K562 (cell line): ENCODE measurements at regions not wholly inside any gene's neighbourhood (a gene's known extent, or its start where the extent isn't known, plus 50 kb on each side); places are given as distances from the start of the nearest gene placed in this dataset.
A peak's percentile ranks its signal among the peaks of the same experiment; 100 is the strongest.

Experiments used
- BACH1 ChIP-seq: fragments of 200-800 bp; sonication (Bioruptor generic); IDR thresholded peaks from 2 replicates; pipeline ENCODE4 v1.6.1; 2016; ENCODE audit warnings: missing genetic modification characterization, missing compliant biosample characterization
- BCL6 ChIP-seq: fragments of 250-450 bp; sonication (Bioruptor Pico); IDR thresholded peaks from 2 replicates; pipeline ENCODE4 v1.4.0; 2020
- FOS ChIP-seq: IDR thresholded peaks from 3 replicates; pipeline ENCODE4 v1.6.1; 2011; ENCODE audit not compliant: insufficient read length; ENCODE audit errors: extremely low read depth
- FOSL1 ChIP-seq: fragments of 200-800 bp; sonication (Bioruptor generic); conservative IDR thresholded peaks from 2 replicates; pipeline ENCODE4 v1.6.1; 2016; ENCODE audit warnings: missing genetic modification characterization, missing compliant biosample characterization
- JUN ChIP-seq, 2 experiments: sonication (generic) in 1 of 2; formaldehyde crosslinking in 1 of 2; IDR thresholded peaks; 2 replicates each; pipeline versions ENCODE4 v1.6.1 to v1.8.0; 2012 to 2022; ENCODE audit warnings: borderline replicate concordance in 2 of 2, mild to moderate bottlenecking in 2 of 2, improper control_type of control experiment in 1 of 2, low read depth in 1 of 2, low read length in 1 of 2, missing genetic modification reagents in 1 of 2
- NUFIP1 ChIP-seq: fragments of 450-650 bp; IDR thresholded peaks from 2 replicates; pipeline ENCODE4 v1.6.1; 2018; ENCODE audit not compliant: partially characterized antibody
- POLR2G ChIP-seq: fragments of 200-400 bp; formaldehyde crosslinking; IDR thresholded peaks from 2 replicates; pipeline ENCODE4 v1.6.1; 2017; ENCODE audit warnings: low read depth, mild to moderate bottlenecking, antibody characterized with exemption, low read length, moderate library complexity
- RFX7 ChIP-seq: fragments of 250-450 bp; sonication (Bioruptor Pico); IDR thresholded peaks from 2 replicates; pipeline ENCODE4 v1.5.1; 2021; ENCODE audit warnings: mild to moderate bottlenecking
- SUPT5H ChIP-seq: fragments of 450-650 bp; IDR thresholded peaks from 2 replicates; pipeline ENCODE4 v1.6.1; 2016
- ZBTB7A ChIP-seq: IDR thresholded peaks from 2 replicates; pipeline ENCODE4 v1.6.1; 2011; ENCODE audit warnings: low read depth, mild to moderate bottlenecking, low read length, moderate library complexity, borderline replicate concordance; ENCODE audit not compliant: control insufficient read depth
- ZNF253 ChIP-seq: fragments of 250-450 bp; sonication (Bioruptor Pico); conservative IDR thresholded peaks from 2 replicates; pipeline ENCODE4 v1.6.1; 2021; ENCODE audit warnings: mild to moderate bottlenecking
- ZNF583 ChIP-seq: fragments of 250-450 bp; sonication (Bioruptor Pico); IDR thresholded peaks from 2 replicates; pipeline ENCODE4 v1.4.0; 2020
- ZNF696 ChIP-seq: fragments of 250-450 bp; sonication (Bioruptor Pico); conservative IDR thresholded peaks from 2 replicates; pipeline ENCODE4 v1.4.0; 2020; ENCODE audit warnings: mild to moderate bottlenecking, moderate library complexity
- ZNF717 ChIP-seq: fragments of 250-450 bp; sonication (Bioruptor Pico); IDR thresholded peaks from 2 replicates; pipeline ENCODE4 v1.5.0; 2021
- TF ChIP-seq, protein P1 (sequence below), 2 experiments: fragments of 450-650 bp in 1 of 2; IDR thresholded peaks; 2 replicates each; pipeline ENCODE4 v1.6.1; 2011 to 2017; ENCODE audit warnings: low read depth in 2 of 2, antibody characterized with exemption in 1 of 2, borderline replicate concordance in 1 of 2, low read length in 1 of 2, mild to moderate bottlenecking in 1 of 2, mixed read lengths in 1 of 2; ENCODE audit not compliant: control insufficient read depth in 1 of 2
- TF ChIP-seq, protein P2 (sequence below): sonication (generic); formaldehyde crosslinking; IDR thresholded peaks from 2 replicates; pipeline ENCODE4 v1.8.1; 2023; ENCODE audit warnings: mild to moderate bottlenecking, missing genetic modification reagents
- TF ChIP-seq, protein P3 (sequence below): sonication (generic); formaldehyde crosslinking; IDR thresholded peaks from 2 replicates; pipeline ENCODE4 v1.4.0; 2020; ENCODE audit warnings: mild to moderate bottlenecking, missing genetic modification reagents
- TF ChIP-seq, protein P4 (sequence below): sonication (generic); formaldehyde crosslinking; IDR thresholded peaks from 2 replicates; pipeline ENCODE4 v1.8.0; 2022; ENCODE audit warnings: mild to moderate bottlenecking, missing genetic modification reagents

DNA sequence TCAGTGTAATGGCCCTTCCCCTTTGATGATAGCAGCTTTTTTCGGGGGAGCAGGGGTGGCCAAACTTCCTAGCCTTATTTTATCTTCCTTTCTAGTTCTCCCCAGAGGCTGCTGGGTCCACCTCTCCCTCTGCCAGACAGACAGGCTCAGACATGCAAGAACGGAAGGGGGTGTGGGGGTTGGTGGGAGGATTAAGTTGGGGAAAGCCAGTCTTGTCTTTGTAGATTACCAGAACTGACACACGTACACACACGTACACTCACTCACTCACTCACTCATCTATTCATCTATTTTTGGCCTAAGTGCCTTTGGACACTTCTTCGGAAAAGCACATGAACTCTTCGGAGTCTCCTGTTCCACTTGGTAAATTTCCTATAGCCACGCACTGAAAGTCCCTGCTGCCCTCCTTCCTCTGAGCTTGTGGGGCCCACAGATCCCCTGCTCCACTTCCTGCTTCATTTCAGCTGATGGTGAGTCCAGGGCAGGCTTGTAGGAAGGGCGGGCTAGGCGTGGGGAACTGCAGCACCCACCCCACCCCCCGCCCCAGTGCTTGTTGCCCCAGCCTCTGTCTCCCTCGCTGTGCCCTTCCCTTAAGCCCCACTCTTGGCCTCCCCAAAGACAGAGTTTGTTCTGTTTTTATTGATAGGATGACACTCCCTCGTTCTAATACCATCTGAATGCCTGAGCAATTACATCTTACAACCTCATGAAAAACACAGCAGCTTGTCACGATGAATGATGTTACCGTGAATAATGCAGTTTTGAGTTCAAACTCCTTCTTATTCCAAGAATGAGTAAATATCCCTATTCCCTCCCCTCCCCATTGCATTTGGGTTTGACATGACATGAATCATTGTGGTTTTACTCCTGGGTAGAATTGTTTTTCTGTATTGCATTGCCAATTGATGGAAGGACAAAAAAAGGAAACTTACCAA, 60.7 kb upstream of the ATP5PO start (continued):
- TF ChIP-seq FOSL1: peak; percentile 89
- TF ChIP-seq, protein P1, sequence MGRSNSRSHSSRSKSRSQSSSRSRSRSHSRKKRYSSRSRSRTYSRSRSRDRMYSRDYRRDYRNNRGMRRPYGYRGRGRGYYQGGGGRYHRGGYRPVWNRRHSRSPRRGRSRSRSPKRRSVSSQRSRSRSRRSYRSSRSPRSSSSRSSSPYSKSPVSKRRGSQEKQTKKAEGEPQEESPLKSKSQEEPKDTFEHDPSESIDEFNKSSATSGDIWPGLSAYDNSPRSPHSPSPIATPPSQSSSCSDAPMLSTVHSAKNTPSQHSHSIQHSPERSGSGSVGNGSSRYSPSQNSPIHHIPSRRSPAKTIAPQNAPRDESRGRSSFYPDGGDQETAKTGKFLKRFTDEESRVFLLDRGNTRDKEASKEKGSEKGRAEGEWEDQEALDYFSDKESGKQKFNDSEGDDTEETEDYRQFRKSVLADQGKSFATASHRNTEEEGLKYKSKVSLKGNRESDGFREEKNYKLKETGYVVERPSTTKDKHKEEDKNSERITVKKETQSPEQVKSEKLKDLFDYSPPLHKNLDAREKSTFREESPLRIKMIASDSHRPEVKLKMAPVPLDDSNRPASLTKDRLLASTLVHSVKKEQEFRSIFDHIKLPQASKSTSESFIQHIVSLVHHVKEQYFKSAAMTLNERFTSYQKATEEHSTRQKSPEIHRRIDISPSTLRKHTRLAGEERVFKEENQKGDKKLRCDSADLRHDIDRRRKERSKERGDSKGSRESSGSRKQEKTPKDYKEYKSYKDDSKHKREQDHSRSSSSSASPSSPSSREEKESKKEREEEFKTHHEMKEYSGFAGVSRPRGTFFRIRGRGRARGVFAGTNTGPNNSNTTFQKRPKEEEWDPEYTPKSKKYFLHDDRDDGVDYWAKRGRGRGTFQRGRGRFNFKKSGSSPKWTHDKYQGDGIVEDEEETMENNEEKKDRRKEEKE (IDR thresholded peaks at IDR 0.05; ENCODE audit: borderline replicate concordance in 1 of 2, control insufficient read depth in 1 of 2, low read depth in 2 of 2, low read length in 1 of 2): no peak
- peak; percentile 71; the same call in 1 of the 2 replicates for TF ChIP-seq BACH1 (tag)
- no peak; the same call in 1 of the 2 replicates for TF ChIP-seq ZBTB7A
- no peak for TF ChIP-seq RFX7 (CRISPR knock-in tag)
- peak; percentile 19; the same call in 1 of the 2 replicates for TF ChIP-seq JUN (IDR thresholded peaks at IDR 0.05; ENCODE audit: borderline replicate concordance, low read depth, low read length)
- no peak for TF ChIP-seq JUN (CRISPR knock-in tag; IDR thresholded peaks at IDR 0.05; ENCODE audit: borderline replicate concordance)
- no peak for TF ChIP-seq ZNF583 (CRISPR knock-in tag)
- no peak for TF ChIP-seq ZNF696 (CRISPR knock-in tag)
- TF ChIP-seq SUPT5H: peak; percentile 61; the same call in 1 of the 2 replicates
- TF ChIP-seq ZNF717 (CRISPR knock-in tag): no peak
- no peak for TF ChIP-seq FOS
- TF ChIP-seq, protein P2, sequence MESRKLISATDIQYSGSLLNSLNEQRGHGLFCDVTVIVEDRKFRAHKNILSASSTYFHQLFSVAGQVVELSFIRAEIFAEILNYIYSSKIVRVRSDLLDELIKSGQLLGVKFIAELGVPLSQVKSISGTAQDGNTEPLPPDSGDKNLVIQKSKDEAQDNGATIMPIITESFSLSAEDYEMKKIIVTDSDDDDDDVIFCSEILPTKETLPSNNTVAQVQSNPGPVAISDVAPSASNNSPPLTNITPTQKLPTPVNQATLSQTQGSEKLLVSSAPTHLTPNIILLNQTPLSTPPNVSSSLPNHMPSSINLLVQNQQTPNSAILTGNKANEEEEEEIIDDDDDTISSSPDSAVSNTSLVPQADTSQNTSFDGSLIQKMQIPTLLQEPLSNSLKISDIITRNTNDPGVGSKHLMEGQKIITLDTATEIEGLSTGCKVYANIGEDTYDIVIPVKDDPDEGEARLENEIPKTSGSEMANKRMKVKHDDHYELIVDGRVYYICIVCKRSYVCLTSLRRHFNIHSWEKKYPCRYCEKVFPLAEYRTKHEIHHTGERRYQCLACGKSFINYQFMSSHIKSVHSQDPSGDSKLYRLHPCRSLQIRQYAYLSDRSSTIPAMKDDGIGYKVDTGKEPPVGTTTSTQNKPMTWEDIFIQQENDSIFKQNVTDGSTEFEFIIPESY (CRISPR knock-in tag): no peak; the same call in 1 of the 2 replicates
- TF ChIP-seq POLR2G: 0 out of 2 replicates have a peak, but pooled peaks have one; percentile 44
- TF ChIP-seq, protein P3, sequence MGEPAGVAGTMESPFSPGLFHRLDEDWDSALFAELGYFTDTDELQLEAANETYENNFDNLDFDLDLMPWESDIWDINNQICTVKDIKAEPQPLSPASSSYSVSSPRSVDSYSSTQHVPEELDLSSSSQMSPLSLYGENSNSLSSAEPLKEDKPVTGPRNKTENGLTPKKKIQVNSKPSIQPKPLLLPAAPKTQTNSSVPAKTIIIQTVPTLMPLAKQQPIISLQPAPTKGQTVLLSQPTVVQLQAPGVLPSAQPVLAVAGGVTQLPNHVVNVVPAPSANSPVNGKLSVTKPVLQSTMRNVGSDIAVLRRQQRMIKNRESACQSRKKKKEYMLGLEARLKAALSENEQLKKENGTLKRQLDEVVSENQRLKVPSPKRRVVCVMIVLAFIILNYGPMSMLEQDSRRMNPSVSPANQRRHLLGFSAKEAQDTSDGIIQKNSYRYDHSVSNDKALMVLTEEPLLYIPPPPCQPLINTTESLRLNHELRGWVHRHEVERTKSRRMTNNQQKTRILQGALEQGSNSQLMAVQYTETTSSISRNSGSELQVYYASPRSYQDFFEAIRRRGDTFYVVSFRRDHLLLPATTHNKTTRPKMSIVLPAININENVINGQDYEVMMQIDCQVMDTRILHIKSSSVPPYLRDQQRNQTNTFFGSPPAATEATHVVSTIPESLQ (CRISPR knock-in tag): peak; percentile 41
- TF ChIP-seq NUFIP1: no peak
- no peak for TF ChIP-seq BCL6 (CRISPR knock-in tag)
- TF ChIP-seq, protein P4, sequence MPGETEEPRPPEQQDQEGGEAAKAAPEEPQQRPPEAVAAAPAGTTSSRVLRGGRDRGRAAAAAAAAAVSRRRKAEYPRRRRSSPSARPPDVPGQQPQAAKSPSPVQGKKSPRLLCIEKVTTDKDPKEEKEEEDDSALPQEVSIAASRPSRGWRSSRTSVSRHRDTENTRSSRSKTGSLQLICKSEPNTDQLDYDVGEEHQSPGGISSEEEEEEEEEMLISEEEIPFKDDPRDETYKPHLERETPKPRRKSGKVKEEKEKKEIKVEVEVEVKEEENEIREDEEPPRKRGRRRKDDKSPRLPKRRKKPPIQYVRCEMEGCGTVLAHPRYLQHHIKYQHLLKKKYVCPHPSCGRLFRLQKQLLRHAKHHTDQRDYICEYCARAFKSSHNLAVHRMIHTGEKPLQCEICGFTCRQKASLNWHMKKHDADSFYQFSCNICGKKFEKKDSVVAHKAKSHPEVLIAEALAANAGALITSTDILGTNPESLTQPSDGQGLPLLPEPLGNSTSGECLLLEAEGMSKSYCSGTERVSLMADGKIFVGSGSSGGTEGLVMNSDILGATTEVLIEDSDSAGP (CRISPR knock-in tag): no peak
- no peak for TF ChIP-seq ZNF253 (CRISPR knock-in tag)
